Right lung (tissue), 2 donors: ENCODE measurements at regions not wholly inside any gene's neighbourhood (a gene's known extent, or its start where the extent isn't known, plus 50 kb on each side); places are given as distances from the start of the nearest gene placed in this dataset.
"Not testable (repeated sequence)": the region's sequence is repeated elsewhere in the genome, so short reads cannot be mapped to it uniquely, and the experiment has no call there.

ENCODE experiments used
- DNase-seq, 2 donors: peaks; one replicate each; pipeline ENCODE4 v3.0.0-alpha.2; 2013

DNA sequence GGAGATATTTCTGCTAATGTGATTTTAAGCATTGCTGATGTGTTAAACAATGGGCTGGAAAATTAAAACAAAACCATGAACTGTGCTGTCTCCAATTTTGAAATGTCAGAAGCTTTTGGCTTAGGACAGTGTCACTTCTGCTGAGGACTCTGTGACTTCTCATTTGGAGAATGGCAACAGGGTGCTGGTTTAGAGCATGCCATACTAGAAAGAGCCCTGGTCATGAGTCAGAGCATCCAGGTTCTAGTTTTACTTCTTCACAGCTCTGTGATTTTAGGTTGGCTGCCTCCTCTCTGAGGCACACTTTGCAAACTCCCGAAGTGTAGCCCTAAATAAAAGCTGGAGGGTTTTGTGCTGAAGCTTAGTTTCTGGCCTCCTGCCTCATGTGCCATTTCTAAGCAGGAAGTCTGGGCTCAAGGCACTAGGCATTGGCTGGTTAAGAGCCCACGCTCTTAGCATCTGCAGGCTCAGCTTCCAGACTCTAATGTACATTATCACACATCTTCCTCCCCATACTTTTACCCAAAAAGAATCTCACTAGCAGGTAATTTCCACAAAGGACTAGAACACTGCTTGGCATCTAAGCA is 193.8 kb downstream of the CNTN3 start:
- DNase-seq, result no peak

GRCh38 chr3:74415731-74416130 is 198.7 kb downstream of the CNTN3 start:
- DNase-seq, result no peak

DNA sequence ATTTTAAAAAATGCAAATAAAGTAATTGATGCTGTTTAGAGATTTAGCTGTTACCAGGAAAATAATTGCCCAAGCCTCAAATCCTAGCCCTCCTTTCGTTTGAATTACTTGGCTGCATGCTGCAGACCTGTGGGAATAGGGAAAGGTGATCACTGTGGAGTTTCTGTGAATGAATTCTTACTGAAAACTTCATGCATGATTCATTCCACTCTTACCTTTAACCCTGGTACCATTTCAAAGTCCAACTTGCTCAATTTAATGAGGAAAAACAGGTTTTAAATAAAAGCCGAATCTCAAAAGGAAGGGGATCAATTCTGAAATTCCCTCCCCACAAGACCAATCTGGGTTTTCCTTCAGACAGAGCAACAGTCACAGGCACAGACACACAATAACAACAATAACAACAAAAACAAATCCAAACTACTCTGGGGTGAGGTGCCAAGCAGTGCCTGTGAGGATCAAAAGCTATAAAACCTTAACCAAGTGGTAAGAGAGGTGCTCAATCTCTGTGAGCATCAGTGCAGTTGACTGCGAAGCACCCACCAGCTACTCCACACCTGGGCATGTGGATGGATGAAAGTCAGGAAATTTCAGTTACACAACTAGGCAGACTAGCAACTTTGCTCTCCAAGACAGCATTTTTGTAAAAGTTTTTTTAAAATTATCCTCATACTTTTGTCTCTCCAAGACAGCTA is 200.8 kb downstream of the CNTN3 start:
- DNase-seq, result no peak

DNA sequence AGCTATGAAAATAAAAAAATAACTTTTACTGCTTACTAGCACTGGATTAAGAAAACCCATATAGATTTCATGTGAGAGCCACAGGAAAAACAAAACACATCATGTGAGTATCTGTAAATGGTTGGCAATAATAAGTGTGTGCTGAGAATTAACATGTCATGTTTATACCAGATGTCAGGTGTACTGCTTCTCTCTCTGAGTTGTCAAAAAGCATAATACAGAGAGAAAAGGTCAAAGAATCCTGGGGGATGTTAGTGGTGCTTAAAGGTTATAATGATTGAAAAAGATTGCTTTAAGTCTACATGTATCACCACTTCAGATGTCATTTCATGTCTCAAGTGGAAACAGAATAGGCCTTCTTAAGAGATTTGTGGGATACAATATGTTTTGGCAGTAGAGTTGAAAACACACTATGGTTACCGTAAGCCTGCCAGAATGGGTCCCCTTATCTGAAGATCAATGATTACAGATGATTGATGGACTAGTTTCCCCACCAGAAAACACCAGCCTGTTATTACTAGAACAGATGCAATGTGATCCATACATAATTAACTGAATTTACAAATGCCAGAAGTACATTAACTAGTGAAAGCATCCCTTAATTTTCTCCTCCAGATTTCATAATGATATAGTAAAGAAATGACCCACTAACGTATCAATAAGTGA is 204.1 kb downstream of the CNTN3 start:
- no peak for DNase-seq

DNA sequence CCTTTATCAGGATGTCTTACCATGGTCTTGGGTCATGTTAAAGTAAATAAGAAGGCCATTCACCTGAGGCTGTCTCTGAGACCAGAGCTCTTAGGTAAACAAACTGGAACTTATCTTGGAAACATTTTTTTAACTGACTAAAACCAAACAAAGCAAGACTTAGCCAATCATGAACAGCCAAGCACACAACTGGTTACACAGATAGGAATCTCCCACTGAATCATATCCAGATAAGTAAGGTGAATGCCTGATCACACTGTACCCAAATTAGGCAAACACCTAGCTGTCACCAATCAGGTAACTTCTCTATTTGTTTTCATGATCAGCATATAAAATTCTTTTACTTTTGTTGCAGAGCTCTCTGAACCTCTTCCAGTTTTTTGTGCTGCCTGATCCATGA is 205.4 kb downstream of the CNTN3 start:
- no peak for DNase-seq

DNA sequence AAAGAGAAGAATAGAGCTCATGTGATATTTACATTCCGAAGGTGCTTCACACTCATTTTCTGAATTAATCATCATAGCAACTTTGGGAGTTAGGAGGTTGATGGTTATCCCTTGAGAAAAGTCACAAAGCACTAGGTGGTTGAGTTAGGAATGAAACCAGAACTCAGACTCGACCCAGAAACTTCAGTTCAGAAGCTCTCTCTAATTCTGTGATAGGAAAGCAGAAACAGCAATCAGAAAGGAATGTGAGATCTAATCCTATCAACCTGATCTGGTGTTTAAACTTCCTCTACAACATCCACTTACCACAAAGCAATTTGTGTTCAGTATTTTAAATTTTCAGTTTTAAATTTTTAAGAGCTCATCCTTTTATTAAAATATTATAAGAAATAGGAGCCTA is 211.2 kb downstream of the CNTN3 start:
- DNase-seq, result no peak

DNA sequence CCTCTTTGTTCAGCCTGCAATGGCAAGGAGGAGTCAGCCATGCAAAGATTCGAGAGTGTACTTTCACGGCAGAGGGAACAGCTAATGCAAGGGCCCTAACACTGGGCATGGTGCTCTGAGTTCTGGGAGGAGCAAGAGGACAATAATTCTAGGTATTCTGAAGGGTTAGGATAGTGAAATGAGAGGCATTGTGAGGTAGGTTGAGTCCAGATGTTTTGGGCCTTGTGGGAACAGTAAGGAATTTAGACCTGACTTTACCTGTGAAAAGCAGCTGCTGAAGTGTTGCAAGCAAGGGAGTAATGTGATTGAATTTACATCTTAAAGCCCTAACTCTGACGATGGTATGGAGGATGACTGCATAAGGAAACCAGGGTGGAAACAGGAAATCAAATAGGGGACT is 211.6 kb downstream of the CNTN3 start:
- no peak for DNase-seq

DNA sequence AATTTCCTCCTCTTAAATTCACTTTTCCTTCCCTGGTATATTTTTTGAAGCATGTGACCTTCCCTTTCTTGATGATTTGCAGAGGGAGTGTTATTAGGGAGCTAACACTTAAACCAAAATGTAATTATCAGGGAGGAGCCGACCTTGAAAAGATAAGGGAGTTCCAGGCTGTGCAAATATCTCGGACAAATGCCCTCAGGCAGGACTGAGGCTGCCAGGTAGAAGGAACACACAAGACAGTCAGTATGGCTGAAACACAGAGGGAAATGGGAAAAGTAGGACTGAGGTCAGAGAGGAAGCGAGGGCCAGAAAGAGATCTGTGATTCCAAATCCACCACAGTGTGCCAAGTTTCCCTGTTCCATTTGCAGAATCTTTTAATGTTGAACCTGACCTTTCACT is 221.0 kb downstream of the CNTN3 start:
- DNase-seq, result no peak

DNA sequence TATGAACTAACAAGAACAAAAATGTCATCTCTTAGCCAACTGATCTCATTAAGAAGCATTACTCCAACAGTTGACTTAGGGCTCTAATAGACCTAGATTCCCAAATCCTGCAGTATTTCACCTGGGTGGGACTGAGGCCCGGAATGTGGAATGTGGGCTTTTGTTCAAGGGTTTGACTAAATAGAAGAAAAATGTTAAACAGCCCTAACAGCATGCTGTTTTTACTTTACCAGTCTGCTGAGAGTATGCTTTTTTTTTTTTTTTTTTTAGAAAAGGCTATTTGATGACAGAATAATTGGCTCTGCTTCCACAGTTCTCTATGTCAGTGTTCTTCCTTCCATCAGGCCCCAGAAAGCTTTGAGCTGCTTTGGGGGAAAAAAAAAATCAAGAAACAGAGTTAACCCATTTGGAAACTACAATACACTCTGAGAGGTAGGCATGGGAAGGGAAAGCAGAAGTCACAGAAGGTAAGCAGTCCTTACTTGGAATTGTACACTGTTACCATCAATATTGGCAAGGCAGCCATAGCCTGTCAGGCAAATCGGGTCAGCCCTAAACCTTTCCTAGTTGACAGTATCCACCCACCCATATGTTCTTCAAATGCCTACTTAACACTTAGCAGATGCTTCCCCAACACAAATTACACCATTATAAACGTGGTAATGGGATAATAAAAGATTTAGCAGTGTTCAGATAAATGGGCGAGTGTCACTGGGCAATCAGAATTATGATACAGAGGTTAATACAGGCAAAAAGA is 224.2 kb downstream of the CNTN3 start:
- peak; percentile 24 to 26 for DNase-seq

DNA sequence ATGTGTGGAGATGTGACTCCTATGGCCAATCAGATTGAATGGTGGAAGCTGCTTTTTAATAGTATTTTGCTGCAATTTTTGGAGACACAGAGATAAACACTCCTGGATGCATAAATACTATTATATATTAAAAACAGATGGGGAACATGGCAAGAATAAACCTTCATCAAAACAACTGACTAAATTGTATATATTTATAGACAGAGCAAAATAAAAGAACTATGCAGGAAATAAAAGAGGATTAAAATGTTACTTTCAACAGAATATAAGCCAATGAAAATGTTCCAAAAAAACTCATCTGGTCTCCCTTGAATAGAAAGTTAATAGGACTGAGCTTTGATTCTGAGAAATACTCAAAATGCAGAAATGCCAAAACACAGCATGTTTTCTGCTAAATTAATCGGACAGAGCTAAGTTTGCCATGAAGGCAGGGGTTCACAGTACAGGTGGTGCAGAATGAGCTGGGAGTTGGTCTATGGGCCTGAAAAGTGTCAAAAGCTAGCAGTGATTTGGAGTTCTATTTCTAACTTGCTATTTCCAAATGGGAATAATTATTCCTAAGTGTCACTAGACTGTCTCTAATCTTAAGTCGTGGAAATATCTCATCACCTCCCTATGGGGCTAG is 227.2 kb downstream of the CNTN3 start:
- DNase-seq, result no peak

DNA sequence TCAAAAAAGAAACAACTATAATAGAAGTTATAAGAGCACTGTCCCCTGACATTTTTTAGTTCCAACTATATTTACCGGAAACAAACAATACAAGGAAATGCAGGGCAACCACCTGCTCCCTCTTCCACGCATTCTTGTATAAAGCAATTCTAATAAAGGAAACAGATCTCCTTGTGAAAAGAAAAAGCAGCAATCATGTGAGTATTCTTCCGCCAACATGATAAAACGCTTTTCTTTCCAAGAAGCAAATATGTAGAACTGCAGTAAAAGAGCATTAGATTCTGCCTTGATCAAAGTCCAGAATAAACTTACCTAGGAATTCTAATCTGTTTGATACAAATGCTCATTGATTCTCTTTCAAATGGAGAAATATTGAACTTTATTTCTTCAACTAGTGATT is 230.3 kb downstream of the CNTN3 start:
- no peak for DNase-seq

DNA sequence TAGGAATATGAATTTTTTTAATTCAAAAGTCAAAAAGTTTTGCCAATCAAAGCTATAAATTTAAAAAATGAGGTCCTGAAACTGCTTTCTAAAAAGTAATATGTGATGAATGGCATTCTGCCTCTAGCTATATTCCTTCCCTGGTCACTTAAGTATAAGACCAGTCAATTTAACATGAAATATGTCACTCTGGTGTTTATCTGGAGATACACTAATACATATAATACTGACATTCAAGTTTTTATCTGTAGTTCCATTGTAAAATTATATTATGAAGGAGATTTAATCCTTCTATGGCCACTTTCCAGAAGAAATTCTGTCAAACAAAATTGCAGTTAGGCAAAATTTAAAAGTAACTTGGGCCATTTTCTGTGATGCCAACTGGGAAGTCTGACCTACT is 236.8 kb downstream of the CNTN3 start:
- no peak for DNase-seq

DNA sequence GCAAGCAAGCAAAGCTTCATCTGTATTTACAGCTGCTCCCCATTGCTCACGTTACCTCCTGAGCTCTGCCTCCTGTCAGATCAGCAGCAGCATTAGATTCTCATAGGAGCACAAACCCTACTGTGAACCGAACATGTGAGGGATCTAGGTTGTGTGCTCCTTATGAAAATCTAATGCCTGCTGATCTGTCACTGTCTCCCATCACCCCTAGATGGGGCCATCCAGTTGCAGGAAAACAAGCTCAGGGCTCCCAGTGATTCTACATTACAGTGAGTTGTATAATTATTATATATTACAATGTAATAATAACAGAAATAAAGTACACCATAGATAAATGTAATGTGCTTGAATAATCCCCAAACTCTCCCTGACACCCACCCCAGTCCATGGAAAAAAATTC is 238.1 kb downstream of the CNTN3 start:
- not testable (repeated sequence) for DNase-seq

DNA sequence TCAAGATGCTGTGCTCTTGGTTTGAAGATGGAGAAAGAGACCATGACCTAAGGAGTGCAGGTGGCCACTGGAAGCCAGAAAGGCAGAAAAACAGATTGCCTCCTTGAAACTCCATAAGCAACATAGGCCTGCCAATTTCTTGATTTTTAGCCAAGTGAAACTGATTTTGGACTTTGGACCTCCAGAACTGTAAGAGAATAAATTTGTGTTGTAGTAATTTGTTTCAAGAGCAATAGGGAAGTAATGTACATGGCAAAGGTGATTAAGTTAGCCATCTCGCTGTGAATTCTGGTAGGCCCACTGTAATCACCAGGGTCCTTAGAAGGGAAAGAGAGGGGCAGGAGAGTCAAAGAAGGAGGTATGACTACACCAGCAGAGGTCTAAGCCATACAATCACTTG is 238.8 kb downstream of the CNTN3 start:
- no peak for DNase-seq

- DNase-seq, result no peak
Measured at GRCh38 chr3:74372743-74373142, 241.7 kb downstream of the CNTN3 start.

DNA sequence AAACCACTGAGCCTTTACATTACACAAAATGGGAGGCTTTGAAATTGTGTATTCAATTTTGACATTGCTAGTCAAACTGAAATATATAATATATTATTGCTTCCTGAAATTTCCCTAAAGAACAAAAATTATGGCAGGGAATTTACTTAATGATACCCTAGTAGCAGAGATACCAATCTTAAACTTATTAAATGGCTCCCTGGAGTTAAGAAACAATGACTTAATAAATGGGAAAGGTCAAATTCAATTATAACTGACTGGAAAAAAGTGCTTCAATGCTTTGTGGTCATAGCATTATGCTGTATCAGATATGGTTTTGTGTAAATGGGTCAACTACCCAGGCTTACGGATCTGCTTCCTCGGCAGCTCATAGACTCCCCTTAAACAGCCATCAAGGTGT is 244.1 kb downstream of the CNTN3 start:
- DNase-seq, result no peak

DNA sequence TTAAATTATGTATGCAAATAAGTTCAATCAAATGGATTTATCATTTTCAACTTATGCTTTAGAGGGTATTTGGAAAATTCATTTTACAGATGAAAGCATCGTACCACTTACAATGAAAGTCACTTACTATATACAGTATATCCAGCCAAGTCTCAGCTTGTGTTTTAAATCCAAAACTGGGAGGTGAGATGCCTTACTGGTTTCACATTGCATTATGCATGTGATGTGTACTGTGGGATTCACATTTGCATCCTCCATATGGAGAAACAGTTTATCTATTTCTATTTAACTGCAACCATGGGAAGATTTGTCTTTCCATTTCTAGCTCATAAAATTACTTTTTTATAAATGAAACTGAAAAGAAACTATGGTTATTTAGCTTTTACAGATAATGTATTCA is 248.1 kb downstream of the CNTN3 start:
- no peak for DNase-seq

- no peak for DNase-seq
Measured at GRCh38 chr3:74363346-74363745, 251.1 kb downstream of the CNTN3 start.

DNA sequence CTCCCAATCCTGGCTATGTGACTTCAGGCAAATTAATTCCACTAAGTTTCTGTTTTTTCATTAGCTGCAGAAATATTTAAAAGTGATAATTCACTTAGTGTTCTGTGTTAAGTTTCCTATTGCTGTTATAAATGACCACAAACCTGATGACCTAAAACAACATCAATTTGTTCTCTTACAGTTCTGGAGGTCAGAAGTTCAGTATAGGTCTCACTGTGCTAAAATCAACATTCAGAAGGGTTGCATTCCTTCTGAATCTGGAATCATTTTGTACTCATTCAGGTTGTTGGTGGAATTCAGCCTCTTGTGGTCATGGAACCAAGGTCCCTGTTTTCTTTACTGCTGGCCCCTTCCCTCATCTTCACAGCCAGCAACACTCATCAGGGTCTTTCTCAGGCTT is 254.1 kb downstream of the CNTN3 start:
- no peak for DNase-seq

- peak; percentile 31 to 40 for DNase-seq
Measured at GRCh38 chr3:74357881-74358280, 256.6 kb downstream of the CNTN3 start.

DNA sequence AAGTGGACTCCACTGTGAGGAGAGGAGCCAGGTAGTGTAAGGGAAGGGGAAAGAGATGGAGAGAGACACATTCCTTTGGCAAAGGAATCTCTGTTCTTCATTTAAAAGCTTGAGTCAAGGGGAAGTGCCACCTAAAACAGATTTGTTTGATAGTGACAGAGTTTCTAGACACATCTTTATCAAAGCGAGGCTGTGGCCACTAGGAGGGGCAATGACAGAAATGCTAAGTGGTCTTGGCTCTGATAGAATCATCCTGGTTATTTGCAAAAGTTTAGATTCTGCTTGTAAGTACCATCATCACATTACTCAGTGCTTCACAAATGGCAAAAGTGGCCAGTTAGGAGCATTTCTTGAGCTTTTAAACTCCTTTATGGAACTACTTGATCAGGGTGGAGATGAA is 261.4 kb downstream of the CNTN3 start:
- no peak for DNase-seq

DNA sequence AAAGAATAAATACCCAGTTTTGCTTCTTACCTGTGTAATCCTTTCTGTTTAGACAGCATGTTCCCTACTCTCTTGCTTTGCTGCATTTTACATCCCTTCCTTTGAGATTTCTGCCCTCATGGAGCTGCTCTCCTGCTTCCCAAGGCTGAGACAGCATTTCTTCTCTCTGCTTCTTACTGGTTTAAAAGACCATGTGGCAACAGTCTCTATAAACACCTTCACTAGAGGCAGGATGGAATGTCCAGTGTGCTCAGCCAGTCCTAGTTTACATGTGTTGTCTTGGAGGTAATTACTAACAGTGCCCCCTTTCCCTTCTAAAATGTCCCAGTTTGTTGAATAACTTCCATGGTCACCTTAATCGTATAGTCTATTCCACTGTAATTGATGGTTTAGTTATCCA is 262.3 kb downstream of the CNTN3 start:
- no peak for DNase-seq
